ENCODE measurements at regions not wholly inside any gene's neighbourhood (a gene's known extent, or its start where the extent isn't known, plus 50 kb on each side); places are given as distances from the start of the nearest gene placed in this dataset.

- TF ChIP-seq CTCF (conservative IDR thresholded peaks at IDR 0.05; ENCODE audit: low read length) (no peak), EZH2phosphoT487 (IDR thresholded peaks at IDR 0.05; ENCODE audit: borderline replicate concordance, low read depth, low read length) (no peak)
Observed at GRCh38 chr5:164909673-164910072, 1404.3 kb downstream of the MAT2B start.
